HG02981 (cell line): ENCODE measurements at regions not wholly inside any gene's neighbourhood (a gene's known extent, or its start where the extent isn't known, plus 50 kb on each side); places are given as distances from the start of the nearest gene placed in this dataset.
A peak's percentile ranks its signal among the peaks of the same experiment; 100 is the strongest.
"Not testable (repeated sequence)": the region's sequence is repeated elsewhere in the genome, so short reads cannot be mapped to it uniquely, and the experiment has no call there.

Experiments
- ATAC-seq: cut with Tn5 transposase; IDR thresholded peaks from one replicate; pipeline ENCODE4 v1.9.1; 2021; ENCODE audit warnings: mild to moderate bottlenecking, moderate library complexity; ENCODE audit not compliant: unreplicated experiment

DNA sequence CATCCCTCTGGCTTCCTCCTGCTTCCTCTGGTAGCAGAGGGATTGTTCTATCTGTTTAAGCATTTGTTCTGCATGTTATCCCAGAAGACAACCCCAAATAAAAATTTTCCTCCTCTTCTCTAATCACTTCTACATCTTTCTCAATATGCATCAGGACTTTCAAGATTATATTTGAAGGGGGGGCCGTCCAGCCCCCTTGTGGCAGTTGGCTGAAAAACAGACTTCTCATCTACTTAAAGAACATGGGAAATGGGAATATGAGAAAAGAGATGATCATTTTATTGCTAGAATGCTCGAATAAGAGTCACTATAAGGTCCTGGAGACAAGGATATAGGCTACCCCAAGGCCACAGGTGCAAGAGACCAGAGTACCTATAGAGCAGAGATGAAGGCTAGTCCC lies 466.0 kb downstream of the REEP3 start:
- no peak for ATAC-seq

DNA sequence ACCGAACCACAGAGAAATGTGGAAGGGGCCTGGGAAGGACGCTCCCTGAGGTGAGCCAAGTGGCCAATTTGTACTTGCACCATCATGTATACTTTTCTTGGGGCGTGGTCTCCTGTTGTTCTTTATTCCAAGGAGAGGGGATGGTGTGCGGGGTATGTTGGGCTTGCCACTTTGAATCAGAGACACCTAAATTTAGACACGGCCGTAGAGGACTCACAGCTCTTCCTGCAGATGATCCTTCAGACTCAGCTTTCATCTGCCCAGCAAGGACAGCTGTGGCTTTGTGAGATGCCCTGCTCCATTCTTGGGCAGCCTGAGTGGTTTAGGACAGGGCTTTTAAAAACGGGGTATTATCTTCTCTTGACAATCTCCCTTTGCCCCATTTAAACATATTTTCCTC lies 473.2 kb downstream of the REEP3 start:
- no peak for ATAC-seq

DNA sequence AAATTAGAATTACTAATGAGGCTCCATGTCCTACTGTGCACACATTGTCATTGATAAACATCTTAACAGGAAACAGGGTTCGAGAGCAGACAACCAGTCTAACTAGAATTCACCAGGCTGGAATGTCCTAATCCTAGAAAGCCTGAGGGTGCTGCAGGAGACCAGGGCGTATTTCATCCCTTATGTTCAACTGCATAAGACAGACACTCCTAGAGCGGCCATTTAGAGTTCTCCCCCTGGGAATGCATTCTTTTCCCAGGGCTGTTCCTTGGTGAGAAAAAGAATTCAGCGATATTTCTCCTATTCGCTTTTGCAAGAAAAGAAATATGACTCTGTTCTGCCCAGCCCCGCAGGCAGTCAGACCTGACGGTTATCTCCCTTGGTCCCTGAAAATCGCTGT lies 486.0 kb downstream of the REEP3 start:
- no peak for ATAC-seq

DNA sequence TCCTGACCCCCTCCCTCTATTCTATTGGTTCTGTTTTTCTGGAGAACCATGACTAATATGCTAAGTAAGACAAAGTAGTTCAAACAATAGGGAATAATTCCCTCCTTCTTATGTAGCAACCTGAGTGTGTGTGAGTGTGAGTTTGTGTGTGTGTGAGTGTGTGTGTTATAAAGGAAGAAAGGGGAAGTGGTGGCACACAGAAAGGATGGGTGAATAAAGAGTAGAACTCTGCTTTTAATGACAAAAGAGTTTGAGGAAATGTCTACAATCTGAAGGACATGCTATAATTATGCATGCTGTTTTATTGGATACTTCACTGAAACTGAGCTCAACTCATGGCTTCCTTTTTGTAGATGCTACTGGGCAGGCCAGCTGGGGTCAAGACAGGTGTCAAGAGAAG lies 489.5 kb downstream of the REEP3 start:
- ATAC-seq: no peak

DNA sequence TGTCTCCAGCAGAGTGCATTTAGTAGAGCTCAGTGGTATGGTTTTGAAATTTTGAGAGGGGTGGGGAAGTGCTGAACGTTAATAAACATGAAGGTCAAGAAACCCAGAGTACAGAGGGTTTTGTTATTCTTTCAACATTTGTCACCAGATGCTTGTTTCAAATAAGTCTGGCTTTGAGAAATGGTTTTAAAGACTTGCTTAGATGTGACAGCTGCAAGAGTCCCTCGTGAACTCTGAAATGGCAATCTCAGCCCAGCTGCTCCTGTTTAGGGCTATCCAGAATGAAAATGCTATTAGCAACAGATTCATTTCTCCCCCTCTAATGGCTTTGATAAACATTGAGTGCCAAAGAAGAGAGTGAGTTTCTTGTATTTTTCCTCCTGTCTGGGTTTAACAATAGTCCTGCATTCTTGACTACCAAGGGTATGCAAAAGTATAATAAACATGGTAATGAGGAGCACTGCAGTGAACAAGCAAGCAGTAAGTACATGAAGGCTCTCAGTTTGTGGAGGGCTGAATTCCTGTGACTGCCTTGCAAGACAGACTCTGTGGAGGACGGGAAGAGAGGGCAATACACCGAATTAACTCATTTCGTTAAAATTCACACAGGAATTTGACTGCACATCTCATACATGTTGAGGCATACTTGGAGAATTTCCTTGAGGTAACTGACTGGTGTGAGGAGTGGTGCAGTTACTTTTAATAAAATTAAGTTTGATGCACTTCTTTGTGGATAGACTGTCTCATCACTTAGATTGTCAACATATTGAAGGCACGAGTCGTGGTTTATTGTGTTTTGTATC lies 490.9 kb downstream of the REEP3 start:
- no peak for ATAC-seq

DNA sequence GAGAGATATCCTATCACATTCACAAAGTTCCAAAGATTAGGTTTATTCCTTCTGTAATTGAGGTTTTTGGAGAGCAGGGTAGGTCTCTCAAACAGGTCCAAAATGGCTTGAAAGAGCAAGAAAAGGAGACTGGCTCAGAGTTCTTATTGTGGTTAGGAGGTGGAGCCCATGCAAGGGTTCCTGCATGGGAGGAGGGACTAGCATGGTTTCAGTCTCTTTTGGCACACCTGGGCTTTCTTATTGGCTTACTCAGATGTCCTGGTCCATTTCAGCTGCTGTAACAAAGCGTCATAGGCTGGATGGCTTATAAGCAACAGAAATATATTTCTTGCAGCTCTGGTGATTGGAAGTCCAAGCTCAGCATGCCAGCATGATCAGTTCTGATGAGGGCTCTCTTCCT lies 493.1 kb downstream of the REEP3 start:
- no peak for ATAC-seq

DNA sequence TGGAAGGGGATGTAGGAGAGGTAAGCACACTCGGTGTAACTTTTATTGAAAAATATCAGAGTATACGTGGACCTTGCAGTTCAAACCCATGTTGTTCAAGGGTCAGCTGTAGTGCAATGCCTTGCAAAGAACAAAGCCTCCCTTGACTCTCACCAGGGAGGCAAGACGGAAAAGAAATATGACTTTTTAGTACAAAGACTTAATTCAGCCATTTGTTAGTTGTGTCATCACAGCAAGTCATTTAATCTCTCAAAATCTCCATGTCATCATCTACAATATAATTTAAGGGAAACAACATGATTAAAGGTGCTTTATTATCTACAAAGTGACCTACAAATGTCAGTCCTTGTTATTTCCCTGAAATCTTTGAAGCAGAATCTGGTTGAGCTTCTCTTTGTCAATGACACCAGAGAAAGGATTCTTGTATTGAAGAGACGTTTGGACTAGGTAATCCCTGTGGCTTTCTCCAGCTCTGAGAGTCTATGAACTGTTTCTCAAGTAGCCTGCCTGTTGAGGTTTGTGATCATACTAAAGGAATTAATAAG lies 502.8 kb downstream of the REEP3 start:
- ATAC-seq: no peak

DNA sequence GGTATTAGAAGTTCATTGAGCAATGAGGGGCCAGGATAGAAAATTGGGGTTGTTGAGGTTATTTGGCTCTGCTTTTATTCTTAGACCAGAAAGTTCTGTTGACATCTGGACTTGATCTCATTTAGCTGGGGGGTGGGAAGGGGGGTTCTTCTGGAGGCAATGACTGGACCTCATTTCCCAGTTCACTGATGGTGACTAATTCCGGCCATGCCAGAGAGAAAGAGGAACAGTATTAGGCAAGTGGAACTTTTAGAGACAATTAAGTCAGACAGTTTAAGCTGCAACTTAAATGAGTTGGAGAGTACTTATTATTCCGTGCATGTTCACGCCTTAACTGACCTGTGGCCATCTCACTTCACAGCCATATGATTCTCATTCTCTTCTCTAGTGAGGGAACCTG lies 512.5 kb downstream of the REEP3 start:
- no peak for ATAC-seq

DNA sequence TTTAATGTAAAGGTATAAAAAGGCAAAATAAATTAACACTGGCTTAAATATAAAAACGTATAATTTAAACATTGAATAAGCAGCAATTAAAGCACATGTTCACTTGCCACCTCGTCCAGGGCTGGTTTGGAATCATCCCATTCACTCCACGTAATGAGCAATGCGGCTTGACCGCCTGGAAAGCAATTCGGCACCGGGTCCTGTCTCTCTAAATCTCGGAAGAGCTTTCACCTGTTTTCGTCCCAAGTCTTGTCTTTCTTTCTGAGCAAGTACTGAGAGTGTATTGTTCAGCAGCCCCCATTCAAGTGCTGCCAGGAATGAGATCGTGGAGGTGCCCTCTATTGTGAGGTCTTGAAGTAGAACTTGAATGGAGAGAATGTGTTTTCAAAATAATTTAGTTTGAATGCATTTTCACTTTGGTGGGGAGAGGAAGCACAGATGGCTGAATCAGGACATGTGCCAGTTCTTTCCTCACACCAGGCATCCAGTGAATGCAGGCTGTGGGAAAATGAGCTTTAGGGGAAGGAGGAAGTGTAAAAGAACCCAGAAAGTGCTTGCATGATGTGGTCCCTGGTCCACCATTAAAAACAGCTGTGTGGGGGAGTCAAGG lies 515.2 kb downstream of the REEP3 start:
- no peak for ATAC-seq

DNA sequence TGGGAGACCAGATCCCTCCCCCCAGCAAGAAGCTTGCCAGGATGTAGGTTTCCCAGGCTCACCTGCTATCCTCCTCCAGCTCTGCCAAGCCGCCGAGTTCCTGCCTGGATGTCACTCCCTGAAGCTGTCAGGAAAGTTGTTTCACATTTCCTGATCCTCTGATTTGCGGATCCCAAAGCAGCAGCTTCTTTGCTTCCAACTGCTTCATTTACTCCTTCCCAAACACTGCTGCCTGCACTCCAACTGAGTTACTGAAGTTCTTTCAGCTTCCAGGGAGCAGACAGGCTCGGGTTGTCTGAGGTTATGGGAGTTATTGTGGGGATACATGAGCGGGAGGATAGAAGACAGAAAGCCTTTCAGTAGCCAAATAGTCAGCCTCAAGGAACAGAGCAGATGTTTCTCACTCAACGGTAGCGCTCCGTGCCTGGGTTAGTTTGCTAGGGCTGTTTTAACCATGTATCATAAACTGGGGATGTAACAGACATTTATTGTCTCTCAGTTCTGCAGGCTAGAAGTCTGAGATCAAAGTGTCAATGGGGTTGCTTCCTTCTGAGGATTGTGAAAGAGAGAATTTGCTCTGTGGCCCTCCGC lies 516.0 kb downstream of the REEP3 start:
- no peak for ATAC-seq

DNA sequence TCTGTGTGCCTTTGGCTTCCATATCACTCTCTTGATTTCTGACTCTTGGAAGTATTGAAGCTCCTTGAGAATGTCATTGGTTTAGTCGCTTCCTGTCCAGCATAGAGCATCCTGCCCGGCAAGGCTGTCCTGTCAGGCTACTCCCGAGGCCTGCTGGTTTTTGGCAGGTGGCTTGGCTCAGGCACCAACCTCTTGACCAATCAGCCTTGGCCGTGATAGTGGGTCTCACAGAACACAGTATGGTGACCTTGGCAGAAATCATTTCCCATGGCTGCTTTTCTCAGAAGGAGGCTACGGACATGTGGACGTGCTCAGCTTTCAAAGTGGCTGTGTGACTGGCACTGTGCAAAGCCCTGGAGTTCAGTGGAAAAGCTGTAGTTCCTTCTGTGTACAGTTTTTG lies 516.9 kb downstream of the REEP3 start:
- ATAC-seq: no peak

DNA sequence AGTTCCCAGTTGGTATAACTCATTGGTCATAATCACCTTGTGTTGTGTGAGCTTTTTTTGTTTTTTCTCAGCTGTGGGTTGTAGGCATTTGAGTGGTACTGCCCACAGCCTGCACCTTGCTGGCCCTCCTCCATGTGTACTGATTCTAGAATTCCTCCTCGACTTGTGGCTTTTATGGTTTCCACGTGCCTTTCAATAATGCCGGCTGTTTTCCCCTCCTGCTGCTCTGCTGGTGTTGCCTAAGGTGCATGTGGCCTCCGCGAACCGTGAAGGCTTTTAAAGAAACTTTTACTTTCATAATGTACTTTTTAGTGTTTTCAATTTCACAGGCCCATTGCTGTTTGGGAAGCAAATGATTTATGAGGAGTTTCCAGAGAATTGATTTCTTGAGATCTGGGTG lies 518.0 kb downstream of the REEP3 start:
- ATAC-seq: peak; percentile 32

DNA sequence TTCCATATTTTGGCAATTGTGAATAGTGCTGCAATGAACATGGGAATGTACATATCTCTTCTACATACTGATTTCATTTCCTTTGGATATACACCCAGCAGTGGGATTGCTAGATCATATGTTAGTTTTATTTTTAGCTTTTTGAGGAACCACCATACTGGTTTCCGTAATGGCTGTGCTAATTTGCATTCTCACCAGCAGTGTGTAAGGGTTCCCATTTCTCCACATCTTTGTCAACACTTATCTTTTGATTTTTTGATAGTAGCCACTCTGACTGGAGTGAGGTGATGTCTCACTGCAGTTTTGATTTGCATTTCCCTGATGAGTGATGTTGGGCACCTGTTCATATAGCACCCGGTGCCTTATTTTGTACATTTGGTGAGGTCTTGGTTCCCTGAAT lies 519.6 kb downstream of the REEP3 start:
- ATAC-seq: peak; percentile 2

DNA sequence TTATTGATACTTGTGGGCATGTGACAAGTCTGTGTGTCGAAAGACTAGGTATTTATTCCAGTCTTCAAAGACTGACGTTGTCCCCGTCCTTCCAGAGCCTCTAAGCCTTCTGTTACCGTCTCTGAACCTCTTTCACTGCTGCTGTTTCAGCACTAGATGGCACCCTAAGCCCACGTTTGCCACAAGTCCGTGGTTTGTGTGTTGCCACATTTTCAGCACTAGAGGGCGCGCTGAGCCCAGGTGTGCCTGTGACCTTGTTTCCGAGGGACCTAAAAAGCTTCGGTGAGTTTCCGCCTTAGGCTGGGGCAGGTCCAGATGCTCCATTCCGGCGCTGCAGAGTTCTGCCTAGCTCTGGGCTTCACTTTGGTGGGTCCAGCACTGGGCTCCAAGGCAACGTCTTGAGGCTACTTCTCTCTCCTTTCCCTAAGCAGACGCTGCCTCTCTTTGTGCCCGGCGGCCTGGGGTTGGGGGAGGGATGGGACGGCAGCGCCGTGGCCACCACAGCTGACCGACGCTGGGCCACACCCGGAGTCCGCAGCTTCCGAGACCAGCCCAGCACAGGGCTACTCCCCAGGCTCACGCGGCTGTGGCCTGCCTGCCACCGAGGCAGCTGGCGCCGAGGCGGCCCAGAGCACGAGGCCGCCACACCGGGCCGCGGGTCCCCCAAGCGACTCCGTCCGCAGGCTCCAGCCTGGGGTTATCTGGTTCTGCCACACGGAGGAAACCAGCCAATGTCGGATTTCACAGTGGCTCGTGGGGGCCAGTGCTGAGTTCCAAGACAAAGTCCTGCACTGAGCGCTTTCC lies 520.2 kb downstream of the REEP3 start:
- peak; percentile 92 for ATAC-seq

DNA sequence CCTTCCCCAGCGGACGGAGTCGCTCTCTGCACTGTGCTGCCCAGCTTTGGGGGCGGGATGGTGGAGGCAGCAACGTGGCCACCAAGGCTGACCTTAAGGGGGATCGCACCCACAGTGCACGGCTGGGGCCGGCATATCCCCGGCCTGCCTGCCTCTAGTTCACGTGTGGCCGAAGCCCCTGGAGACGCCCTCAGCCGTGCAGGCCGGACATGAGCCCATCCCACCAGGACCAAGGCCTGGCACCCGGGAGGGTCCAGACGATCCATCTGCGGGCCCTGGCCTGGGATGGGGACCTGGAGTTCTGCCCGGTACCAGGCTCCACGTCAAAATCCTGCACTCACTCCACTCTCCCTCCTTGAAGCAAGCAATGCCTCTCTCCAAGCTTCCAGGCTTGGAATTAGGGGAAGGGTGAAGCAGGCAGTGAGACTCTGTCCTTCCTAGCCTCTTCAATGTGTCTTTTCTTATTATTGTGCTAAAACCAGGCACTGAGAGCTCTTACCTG lies 520.8 kb downstream of the REEP3 start:
- no peak for ATAC-seq

DNA sequence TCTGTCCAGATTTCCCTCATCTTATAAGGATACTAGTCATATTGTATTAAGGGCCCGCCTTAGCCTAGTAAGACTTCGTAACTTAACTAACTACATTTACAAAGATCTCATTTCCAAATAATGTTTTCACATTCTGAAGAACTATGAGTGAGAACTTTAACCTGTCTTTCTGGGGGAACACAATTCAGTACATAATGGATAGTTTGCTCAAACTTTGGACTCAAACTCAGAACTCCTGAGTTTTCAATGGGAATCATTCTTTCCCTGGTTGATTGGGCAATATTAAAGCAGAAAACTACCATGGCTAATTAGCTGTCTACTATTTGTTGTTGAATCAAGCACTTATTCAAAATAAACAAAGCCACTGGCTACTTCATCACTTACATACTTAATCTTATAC lies 522.9 kb downstream of the REEP3 start:
- ATAC-seq: no peak

DNA sequence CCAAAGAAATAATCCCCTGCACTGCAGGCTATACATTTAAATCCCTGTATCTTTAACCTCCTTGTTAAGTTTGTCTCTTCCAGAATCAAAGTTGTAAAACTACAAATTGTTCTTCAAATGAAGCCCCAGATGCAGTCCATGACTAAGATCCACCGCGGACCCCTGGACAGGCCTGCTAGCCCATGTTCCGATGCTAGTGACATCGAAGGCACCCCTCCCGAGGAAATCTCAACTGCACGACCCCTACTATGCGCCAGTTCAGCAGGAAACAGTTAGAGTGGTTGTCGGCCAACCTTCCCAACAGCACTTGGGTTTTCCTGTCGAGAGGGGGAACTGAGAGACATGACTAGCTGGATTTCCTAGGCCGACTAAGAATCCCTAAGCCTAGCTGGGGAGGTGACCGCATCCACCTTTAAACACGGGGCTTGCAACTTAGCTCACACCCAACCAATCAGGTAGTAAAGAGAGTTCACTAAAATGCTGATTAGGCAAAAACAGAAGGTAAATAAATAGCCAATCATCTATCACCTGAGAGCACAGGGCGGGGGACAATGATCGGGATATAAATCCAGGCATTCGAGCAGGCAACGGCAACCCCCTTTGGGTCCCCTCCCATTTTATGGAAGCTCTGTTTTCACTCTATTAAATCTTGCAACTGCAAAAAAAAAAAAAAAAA lies 523.9 kb downstream of the REEP3 start:
- not testable (repeated sequence) for ATAC-seq

DNA sequence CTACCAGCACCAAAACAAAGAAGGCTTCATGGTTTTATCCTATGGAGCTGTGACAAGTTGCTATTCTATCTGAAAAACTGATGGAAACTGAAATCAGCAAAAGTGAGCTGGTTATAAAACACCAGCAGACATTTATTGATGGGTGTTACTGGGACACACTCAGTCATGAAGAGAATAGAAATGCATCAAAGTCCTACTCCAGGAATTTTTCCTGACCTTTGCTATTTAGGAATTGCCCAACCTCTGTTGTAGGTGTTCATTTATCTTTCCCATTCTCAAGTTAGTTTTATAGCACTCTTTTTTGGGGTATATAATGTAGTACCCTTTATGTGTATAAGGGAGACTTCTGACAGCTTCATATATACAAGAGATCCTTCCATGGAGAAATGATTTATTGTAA lies 533.2 kb downstream of the REEP3 start:
- ATAC-seq: no peak

DNA sequence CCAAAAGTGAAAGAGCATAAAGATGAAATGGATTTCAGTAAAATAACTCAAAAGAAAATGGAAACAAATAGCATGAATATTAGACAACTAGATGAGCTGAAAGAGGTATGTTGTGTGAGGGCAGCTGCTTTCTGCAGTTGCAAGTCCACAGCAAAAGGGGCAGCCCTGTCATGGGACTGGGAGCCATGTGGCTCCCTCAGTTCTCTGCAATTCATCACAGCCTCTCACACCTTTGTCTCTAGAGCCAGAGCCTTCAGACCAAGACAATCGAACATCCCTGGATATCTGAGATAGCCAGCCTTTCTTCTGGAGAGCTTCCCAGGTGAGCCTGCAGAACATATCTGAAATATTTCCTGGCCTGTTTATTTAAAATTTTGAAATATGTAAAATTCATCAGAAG lies 538.7 kb downstream of the REEP3 start:
- ATAC-seq: no peak

DNA sequence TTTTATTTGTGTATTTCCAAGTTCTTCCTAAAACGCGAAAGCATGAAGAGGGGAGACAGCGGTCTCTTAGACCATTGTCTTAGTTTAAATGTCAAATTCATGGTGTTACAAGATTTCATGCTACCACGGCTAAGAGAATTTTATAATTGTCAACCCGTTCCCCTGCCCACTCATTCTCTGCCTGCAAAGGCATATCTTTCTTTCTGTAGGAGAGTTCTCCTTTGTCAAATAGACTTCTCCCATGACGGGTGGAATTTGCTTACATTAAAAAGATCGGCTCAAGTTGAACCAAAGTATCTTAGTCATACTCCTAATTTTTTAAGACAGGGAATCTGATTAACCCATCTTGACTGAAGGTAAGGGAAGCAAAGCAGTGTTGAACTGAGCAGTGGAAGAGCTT lies 539.2 kb downstream of the REEP3 start:
- no peak for ATAC-seq

DNA sequence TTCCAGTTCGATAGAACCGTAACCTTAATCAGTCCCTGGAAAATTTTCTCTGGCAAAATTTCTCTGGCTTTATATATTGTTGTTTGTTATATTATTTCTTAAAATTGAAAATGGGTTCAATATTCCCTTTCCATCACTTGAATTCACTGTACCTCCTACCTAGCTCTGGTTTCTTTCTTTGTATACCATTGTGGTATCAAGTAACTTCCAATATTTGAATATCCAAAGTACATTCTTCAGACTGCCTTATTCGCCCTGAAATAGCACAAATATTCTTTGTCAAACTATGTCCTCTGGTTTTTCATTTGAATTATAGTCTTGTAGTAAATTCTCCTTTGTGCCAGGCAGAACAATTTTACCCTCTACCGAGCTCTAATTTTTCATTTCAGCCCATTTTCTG lies 541.6 kb downstream of the REEP3 start:
- no peak for ATAC-seq
